Loucy (cell line): ENCODE measurements at regions not wholly inside any gene's neighbourhood (a gene's known extent, or its start where the extent isn't known, plus 50 kb on each side); places are given as distances from the start of the nearest gene placed in this dataset.

ENCODE experiments used
- H2AFZ ChIP-seq: fragments of 200-600 bp; sonication (generic); 2 replicates; pipeline ENCODE4 v1.6.0; 2016; ENCODE audit warnings: antibody characterized with exemption, mild to moderate bottlenecking, low read length, moderate library complexity
- H3F3A ChIP-seq: fragments of 200-600 bp; 2 replicates; pipeline ENCODE4 v1.6.0; 2016; ENCODE audit warnings: antibody characterized with exemption, low read depth, mild to moderate bottlenecking
- H3K27me3 ChIP-seq: fragments of 200-600 bp; sonication (generic); 2 replicates; pipeline ENCODE4 v1.6.1; 2014; ENCODE audit warnings: low read length, mild to moderate bottlenecking; ENCODE audit not compliant: insufficient read depth, poor library complexity, severe bottlenecking
- H3K36me3 ChIP-seq: fragments of 200-600 bp; sonication (generic); 2 replicates; pipeline ENCODE4 v1.6.1; 2016; ENCODE audit warnings: low read length; ENCODE audit not compliant: insufficient read depth
- H3K4me1 ChIP-seq: fragments of 200-600 bp; sonication (generic); 2 replicates; pipeline ENCODE4 v1.5.1; 2014; ENCODE audit warnings: low read length, mild to moderate bottlenecking; ENCODE audit not compliant: insufficient read depth, poor library complexity, severe bottlenecking
- H3K4me2 ChIP-seq: fragments of 200-600 bp; sonication (generic); 2 replicates; pipeline ENCODE4 v1.6.0; 2014; ENCODE audit warnings: antibody characterized with exemption, low read length, low read depth, mild to moderate bottlenecking; ENCODE audit not compliant: poor library complexity, severe bottlenecking
- H3K4me3 ChIP-seq: fragments of 200-600 bp; sonication (generic); 2 replicates; pipeline ENCODE4 v1.5.1; 2014; ENCODE audit warnings: low read length, mild to moderate bottlenecking, mixed read lengths; ENCODE audit not compliant: poor library complexity, severe bottlenecking
- H3K79me2 ChIP-seq: fragments of 200-600 bp; sonication (generic); 2 replicates; pipeline ENCODE4 v1.6.1; 2014; ENCODE audit warnings: low read length; ENCODE audit not compliant: insufficient read depth
- H3K9ac ChIP-seq: fragments of 200-600 bp; sonication (generic); 2 replicates; pipeline ENCODE4 v1.6.0; 2014; ENCODE audit warnings: mild to moderate bottlenecking, low read depth, low read length, moderate library complexity; ENCODE audit not compliant: poor library complexity, severe bottlenecking
- H3K9me2 ChIP-seq: fragments of 200-600 bp; sonication (generic); replicated peaks from 2 replicates; pipeline ENCODE4 v1.6.1; 2016; ENCODE audit warnings: low read depth, low read length, mixed read lengths
- H3K9me3 ChIP-seq: fragments of 200-600 bp; sonication (generic); 2 replicates; pipeline ENCODE4 v1.6.1; 2014; ENCODE audit warnings: mild to moderate bottlenecking, antibody characterized with exemption, low read length, low read depth; ENCODE audit not compliant: insufficient read depth
- H4K20me1 ChIP-seq: fragments of 200-600 bp; sonication (generic); 2 replicates; pipeline ENCODE4 v1.6.0; 2014; ENCODE audit warnings: antibody characterized with exemption, low read length, mild to moderate bottlenecking; ENCODE audit not compliant: insufficient read depth, poor library complexity, severe bottlenecking
- CTCF ChIP-seq: fragments of 200-600 bp; sonication (generic); conservative IDR thresholded peaks from 2 replicates; pipeline ENCODE4 v1.5.1; 2014; ENCODE audit warnings: mild to moderate bottlenecking, antibody characterized with exemption, low read length
- EZH2phosphoT487 ChIP-seq: fragments of 200-600 bp; IDR thresholded peaks from 2 replicates; pipeline ENCODE4 v1.6.1; 2018; ENCODE audit warnings: antibody characterized with exemption, mild to moderate bottlenecking, moderate library complexity, borderline replicate concordance

DNA sequence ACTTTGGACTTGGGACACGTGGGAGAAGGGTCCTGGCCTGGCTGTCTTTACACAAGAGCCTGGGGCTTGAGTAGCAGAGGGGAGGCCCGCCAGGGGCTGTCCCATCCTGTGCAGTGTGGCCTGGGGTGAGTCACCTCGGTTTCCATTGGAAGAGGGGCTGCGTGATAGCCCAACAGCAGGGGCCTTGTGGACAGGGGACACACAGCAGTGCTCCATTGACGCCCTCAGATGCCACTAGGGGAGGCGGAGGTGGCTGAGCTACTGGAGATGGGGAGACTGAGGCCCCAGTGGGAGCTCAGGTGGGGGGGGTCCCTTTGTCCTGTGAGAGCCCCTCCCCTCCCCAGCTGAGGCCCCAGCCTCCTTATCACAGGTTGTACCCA is 50.0 kb upstream of the RNU6ATAC start:
- no peaks in the 10 kb centered on the region for H3K9me2 ChIP-seq

DNA sequence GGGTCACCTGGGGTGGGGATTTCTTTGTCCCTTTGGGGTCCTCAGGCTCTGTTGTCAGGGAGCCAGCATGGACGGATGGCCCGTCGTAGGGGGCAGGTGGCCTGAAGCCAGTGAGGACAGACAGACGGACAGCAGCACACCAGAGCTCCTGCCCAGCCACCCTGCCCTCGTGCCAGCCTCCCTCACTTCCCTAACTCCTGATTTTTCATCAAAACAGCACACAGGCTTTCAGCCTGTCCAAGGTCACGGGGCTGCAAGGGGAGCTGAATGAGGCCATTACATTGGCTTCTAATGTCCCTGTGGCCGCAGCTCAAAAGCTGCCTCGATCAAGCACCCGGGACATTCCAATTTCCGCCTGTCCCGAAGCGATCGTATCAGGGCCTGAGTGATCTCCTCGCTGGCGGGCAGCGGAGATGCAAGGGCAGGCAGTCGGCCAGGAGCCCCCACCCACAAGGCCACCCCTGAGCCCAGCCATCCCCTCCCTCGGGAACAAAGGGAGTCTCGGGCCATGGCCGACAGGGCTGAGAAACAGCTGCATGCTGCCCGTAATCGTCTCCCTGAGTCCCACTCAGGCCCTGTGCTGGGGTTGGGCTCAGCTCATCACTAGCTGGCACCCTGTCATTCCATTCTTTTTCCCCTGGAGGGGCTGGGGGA is 50.5 kb upstream of the RNU6ATAC start:
- Histone ChIP-seq H3K9me3 (no peaks in the 10 kb centered on the region), H3K9me2 (no peaks in the 10 kb centered on the region), H3K27me3 (no peaks in the 10 kb centered on the region), H3K36me3 (no peaks in the 10 kb centered on the region), H4K20me1 (no peaks in the 10 kb centered on the region), H3K79me2 (no peaks in the 10 kb centered on the region), H3K4me2 (no peak overlapping the region), H3K9ac (no peak overlapping the region), H3K4me1 (no peaks in the 10 kb centered on the region), H3K4me3 (no peak overlapping the region), H3F3A (no peaks in the 10 kb centered on the region), H2AFZ (no peak overlapping the region)
- TF ChIP-seq CTCF: no peak
- TF ChIP-seq EZH2phosphoT487: no peak

More for the DNA sequence above, 50.0 kb upstream of the RNU6ATAC start:
- TF ChIP-seq EZH2phosphoT487 (no peak), CTCF (no peak)
- Histone ChIP-seq H3K9me3 (no peaks in the 10 kb centered on the region), H3K79me2 (no peaks in the 10 kb centered on the region), H3K27me3 (no peaks in the 10 kb centered on the region), H4K20me1 (no peaks in the 10 kb centered on the region), H2AFZ (no peak overlapping the region), H3K4me3 (no peak overlapping the region), H3K4me1 (no peaks in the 10 kb centered on the region), H3K9ac (no peak overlapping the region), H3K4me2 (no peak overlapping the region), H3K36me3 (no peaks in the 10 kb centered on the region), H3F3A (no peaks in the 10 kb centered on the region)

DNA sequence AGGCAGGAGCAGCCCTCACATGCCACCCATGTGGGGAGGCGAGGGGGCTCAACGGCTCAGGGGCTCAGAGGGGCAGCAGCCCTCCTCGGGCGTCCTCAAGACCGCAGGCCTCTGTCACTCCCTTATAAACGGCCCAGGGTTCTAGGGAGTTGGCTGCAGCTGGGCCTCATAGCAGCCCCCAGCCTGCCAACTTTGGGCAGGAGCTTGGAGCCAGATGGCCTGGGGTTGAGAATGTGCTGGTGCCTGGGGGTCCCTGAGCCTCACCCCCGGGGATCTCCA is 51.0 kb upstream of the RNU6ATAC start:
- no peak overlapping the region for H3K9ac ChIP-seq
- no peaks in the 10 kb centered on the region for H3K27me3 ChIP-seq
- H3K9me3 ChIP-seq: no peaks in the 10 kb centered on the region
- no peaks in the 10 kb centered on the region for H3F3A ChIP-seq
- TF ChIP-seq EZH2phosphoT487 (no peak), CTCF (no peak)
- H3K9me2 ChIP-seq: no peaks in the 10 kb centered on the region
- H3K4me1 ChIP-seq: no peaks in the 10 kb centered on the region
- no peak overlapping the region for H3K4me2 ChIP-seq
- no peak overlapping the region for H2AFZ ChIP-seq
- no peak overlapping the region for H3K4me3 ChIP-seq
- H3K36me3 ChIP-seq: no peaks in the 10 kb centered on the region
- H3K79me2 ChIP-seq: no peaks in the 10 kb centered on the region
- H4K20me1 ChIP-seq: no peaks in the 10 kb centered on the region
